ENCODE measurements at regions not wholly inside any gene's neighbourhood (a gene's known extent, or its start where the extent isn't known, plus 50 kb on each side); places are given as distances from the start of the nearest gene placed in this dataset.
"Not testable (repeated sequence)": the region's sequence is repeated elsewhere in the genome, so short reads cannot be mapped to it uniquely, and the experiment has no call there.

DNA sequence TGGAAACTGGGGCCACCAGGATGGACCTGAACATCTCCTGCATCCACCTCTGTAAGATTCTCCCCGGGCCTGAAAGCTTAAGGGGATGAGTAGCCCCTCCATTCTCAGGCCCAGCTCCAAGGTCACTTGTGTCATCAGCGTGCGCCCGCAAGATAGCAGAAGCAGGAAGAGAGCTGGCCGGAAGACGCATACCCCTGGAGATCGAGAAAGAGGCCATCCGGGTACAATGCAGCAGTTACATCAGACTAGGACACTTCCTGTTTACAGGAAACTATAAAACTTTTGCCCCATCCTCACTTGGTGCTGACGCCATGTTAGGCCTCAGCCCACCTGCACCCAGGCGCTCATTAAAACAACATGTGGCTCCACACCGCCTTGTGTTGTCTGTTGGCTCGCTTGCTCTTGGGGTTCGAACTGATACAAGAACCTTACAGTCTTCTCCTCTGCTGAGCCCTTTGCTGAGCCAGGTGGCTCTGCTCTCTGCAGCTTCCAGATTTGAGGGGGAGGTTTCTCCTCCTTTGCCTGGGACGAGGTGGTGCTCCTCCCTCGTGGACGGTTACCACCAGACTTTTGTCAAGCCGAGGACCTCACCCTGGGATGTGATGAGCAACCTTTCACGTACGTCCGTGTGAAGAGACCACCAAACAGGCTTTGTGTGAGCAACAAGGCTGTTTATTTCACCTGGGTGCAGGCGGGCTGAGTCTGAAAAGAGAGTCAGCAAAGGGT lies 277.5 kb upstream of the C1orf174 start:
- WGBS, 2 donors = 77 to 85% methylated on average over 21 of the region's 21 CpGs
- H3K9me3 ChIP-seq = no peaks in the 10 kb centered on the region
- TF ChIP-seq, protein P1, sequence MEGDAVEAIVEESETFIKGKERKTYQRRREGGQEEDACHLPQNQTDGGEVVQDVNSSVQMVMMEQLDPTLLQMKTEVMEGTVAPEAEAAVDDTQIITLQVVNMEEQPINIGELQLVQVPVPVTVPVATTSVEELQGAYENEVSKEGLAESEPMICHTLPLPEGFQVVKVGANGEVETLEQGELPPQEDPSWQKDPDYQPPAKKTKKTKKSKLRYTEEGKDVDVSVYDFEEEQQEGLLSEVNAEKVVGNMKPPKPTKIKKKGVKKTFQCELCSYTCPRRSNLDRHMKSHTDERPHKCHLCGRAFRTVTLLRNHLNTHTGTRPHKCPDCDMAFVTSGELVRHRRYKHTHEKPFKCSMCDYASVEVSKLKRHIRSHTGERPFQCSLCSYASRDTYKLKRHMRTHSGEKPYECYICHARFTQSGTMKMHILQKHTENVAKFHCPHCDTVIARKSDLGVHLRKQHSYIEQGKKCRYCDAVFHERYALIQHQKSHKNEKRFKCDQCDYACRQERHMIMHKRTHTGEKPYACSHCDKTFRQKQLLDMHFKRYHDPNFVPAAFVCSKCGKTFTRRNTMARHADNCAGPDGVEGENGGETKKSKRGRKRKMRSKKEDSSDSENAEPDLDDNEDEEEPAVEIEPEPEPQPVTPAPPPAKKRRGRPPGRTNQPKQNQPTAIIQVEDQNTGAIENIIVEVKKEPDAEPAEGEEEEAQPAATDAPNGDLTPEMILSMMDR (IDR thresholded peaks at IDR 0.05) = no peak
- TF ChIP-seq POLR2A (IDR thresholded peaks at IDR 0.05) (no peak), EP300 (IDR thresholded peaks at IDR 0.05) (no peak)
- no peak overlapping the region for H3K4me3 ChIP-seq
- no peaks in the 10 kb centered on the region for H3K27me3 ChIP-seq
- H3K27ac ChIP-seq = no peak overlapping the region
- DNase-seq (ENCODE audit: low spot score in 2 of 2) = no peak
- no peaks in the 10 kb centered on the region for H3K4me1 ChIP-seq
- H3K36me3 ChIP-seq = no peaks in the 10 kb centered on the region

DNA sequence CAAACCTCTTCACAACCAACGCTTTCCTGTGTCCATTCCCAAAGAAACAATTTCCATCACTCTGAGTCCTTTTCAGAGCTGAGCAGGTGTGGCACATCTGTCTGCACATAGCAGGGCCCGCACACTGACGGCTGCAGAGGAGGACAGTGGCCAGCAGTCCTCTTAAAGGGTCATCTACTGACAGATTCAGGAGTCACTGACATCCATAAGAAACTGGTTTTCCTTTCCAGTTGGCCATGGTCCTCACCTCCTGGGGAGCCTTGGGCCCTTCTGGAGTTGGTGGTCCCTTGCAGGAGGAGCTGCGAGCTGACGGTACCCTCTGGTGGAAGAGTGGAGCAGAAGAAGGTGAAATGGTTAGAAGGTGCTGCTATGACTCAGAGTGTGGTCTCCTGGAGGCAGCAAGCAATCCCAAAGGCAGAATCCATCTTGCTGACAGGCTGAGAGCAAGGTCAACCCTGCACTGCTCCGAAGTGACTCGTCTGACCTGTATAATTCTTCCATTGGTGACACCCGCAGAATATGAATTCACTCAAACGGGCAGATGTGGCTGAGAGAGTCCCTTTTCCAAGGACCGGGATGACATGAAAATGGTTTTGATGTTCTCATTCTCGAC lies 278.5 kb upstream of the C1orf174 start:
- TF ChIP-seq, protein P1 (IDR thresholded peaks at IDR 0.05) = no peak
- TF ChIP-seq EP300 (IDR thresholded peaks at IDR 0.05) (no peak), POLR2A (IDR thresholded peaks at IDR 0.05) (no peak)

DNA sequence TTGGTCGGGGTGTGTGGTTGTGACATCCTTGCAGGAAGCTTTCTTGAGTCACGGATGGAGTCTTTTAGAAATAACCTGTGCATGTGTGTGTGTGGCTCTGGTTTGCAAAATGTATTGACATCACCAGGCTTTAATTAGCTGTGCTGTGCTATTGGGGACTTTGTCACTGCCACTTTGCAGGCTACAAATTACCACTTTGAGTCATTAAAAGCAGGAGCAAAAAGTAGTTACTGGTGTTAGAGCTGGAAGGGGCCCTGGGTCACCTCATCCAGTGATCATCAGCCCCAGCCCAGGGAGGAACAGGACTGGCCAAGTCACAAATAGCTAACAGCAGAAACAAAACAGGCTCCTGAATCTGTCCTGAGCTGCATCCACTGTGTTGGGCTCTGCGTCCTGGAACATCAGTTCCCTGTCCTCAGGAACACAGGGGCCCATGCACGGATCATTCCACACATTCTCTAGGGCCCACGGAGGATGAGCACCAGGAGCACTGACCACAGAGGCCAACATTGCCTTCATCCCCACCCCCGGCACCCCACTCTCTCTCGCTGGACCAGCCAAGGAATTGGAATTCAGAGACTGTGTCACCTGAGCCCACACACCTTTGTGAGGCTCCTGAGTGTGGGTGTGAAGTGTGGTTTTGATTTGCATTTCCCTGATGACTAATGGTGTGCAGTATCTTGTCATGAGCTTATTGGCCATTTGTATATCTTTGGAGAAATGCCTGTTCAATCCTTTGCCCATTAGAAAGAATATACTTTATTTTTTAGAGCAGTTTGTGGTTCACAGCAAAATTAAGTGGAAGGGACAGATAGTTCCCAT lies 280.1 kb upstream of the C1orf174 start:
- H3K27me3 ChIP-seq = no peaks in the 10 kb centered on the region
- no peaks in the 10 kb centered on the region for H3K4me1 ChIP-seq
- no peaks in the 10 kb centered on the region for H3K9me3 ChIP-seq
- H3K27ac ChIP-seq = no peak overlapping the region
- DNase-seq (ENCODE audit: low spot score in 2 of 2) = no peak
- 71 to 77% methylated on average over 7 of the region's 7 CpGs for WGBS, 2 donors
- no peaks in the 10 kb centered on the region for H3K36me3 ChIP-seq
- TF ChIP-seq POLR2A (IDR thresholded peaks at IDR 0.05) = no peak
- TF ChIP-seq, protein P1 (IDR thresholded peaks at IDR 0.05) = no peak
- no peak for TF ChIP-seq EP300 (IDR thresholded peaks at IDR 0.05)
- no peak overlapping the region for H3K4me3 ChIP-seq

More for the DNA sequence above, 278.5 kb upstream of the C1orf174 start:
- Histone ChIP-seq H3K4me1 (no peaks in the 10 kb centered on the region), H3K27me3 (no peaks in the 10 kb centered on the region), H3K36me3 (no peaks in the 10 kb centered on the region), H3K27ac (no peak overlapping the region), H3K4me3 (no peak overlapping the region), H3K9me3 (no peaks in the 10 kb centered on the region)
- DNase-seq (ENCODE audit: low spot score in 2 of 2) = no peak
- 75 to 88% methylated on average over 11 of the region's 11 CpGs for WGBS, 2 donors

DNA sequence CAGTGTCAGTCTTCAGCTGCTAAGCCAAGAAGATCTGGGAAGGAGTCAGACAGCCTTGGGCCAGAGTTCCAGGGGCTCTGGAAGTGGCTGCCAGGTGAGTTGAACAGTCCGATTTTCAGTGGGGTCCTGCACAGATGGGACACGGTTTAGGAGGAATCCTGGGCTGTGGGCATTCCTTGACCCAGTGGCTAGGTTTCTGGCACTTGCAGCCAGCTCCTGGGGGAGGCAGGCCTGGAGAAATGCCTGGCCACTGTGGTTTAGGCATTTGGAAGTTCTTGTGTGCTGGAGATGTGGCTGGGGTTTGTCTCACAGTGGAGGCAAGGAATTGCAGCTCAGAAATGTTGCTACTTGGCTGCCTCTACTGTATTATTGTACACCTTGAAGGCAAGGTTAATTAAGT lies 286.4 kb upstream of the C1orf174 start:
- WGBS, 2 donors = 58 to 59% methylated on average over 2 of the region's 2 CpGs
- not testable (repeated sequence) for H3K27ac ChIP-seq; H3K4me3 ChIP-seq; H3K27me3 ChIP-seq; DNase-seq (ENCODE audit: low spot score in 2 of 2); H3K4me1 ChIP-seq; H3K36me3 ChIP-seq
- peaks cover 0 to 13% (median 0%) of the 10 kb centered on the region in 4 donors for H3K9me3 ChIP-seq

DNA sequence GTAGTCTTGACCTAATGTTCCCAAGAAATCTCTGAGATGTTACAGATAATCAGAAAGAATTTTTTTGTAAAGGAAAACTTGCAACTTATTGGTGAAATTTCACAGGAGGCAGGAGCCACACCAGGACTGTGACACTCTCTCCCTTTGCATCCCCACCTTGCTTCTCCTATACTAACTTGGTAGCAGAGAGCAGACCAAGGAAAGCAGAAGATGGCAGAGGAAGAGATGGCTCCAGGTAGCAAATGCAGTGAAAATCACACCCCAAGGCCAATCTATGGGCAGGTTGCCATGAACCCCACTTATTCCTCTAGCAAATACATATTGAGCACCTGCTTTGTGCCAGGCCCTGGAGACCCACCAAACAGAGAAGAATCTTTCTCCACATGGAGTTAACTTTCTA lies 303.4 kb upstream of the C1orf174 start:
- Histone ChIP-seq H3K9me3 (peaks cover 0 to 52% (median 2%) of the 10 kb centered on the region in 4 donors), H3K27ac (no peak overlapping the region), H3K36me3 (no peaks in the 10 kb centered on the region), H3K4me1 (no peaks in the 10 kb centered on the region), H3K27me3 (no peaks in the 10 kb centered on the region), H3K4me3 (no peak overlapping the region)
- no peak for DNase-seq (ENCODE audit: low spot score in 2 of 2)
- TF ChIP-seq, protein P1 (IDR thresholded peaks at IDR 0.05) = no peak
- no peak for TF ChIP-seq EP300 (IDR thresholded peaks at IDR 0.05)
- no peak for TF ChIP-seq POLR2A (IDR thresholded peaks at IDR 0.05)

Data from tibial nerve (tissue), 4 donors.